NCI-H2107 treated with DMSO at 0.1 percent for 48 hours (cell line): ENCODE measurements at regions not wholly inside any gene's neighbourhood (a gene's known extent, or its start where the extent isn't known, plus 50 kb on each side); places are given as distances from the start of the nearest gene placed in this dataset.

Experiments
- DNase-seq: peaks from one replicate; lab custom pipeline; 2025; ENCODE audit not compliant: unreplicated experiment; lab: John Stamatoyannopoulos, UW

DNA sequence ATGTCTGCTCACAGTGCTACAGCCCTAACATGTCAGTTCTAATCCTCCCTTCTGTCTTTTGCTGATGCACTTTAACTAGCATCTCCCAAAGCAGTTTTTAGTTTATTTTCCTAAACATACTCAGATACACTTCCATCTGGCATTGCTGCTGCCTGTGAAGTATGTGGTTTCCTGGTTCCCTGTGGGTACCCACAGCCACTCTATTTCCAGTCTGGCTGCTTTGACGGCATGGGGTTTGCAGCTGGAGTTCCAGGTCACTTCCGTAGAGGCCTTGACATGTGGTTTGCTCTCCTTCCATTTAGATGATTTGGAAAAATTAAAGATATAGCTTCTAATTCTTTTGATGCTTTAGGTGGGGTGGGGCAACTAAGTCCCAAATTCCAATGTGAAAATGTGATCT, 375.5 kb downstream of the PCDH20 start:
- no peak for DNase-seq

- DNase-seq: no peak
Observed at GRCh38 chr13:61039302-61039701, 376.3 kb downstream of the PCDH20 start.

GRCh38 chr13:61036715-61037114, 378.9 kb downstream of the PCDH20 start:
- DNase-seq: no peak

DNA sequence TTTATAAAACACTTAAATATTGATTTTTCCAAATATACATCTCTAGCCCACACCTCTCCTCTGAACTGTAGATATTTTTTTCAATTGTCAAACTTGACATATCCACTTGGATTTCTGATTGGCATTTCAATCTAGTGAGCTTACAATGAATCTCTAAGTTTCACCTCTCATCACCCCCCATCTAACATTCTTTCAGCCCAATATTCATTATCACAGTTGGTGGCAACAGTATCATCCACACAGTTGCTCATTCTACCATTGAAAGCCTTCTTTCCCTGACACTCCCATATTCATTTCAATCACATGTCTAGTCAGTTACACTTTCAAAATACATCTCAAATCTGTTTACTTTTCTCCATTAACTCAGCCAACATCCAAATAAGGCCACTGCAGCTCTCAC, 385.2 kb downstream of the PCDH20 start:
- DNase-seq: no peak

DNA sequence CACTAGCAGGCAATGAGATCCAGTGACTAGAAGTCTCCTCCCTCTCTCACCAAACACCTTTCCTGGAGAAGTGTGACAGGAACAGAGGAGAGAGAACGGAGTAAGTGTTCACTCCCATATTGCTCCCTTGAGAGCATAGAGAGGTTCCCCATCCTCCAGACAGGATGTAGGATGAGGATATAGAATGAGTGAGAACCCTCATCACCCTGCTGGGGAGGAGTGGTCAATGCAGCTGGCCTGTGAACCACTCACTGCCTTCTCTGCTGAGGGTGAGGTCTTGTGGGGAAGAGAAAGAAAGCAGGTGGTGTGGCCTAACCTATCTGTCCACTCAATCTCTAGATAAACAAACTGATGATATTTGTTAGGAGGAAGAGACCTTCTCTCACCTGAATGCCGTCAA, 386.6 kb downstream of the PCDH20 start:
- DNase-seq: no peak

GRCh38 chr13:61024046-61024445, 391.6 kb downstream of the PCDH20 start:
- no peak for DNase-seq

- no peak for DNase-seq
Observed at GRCh38 chr13:61021838-61022237, 393.8 kb downstream of the PCDH20 start.

GRCh38 chr13:61013796-61014195, 401.9 kb downstream of the PCDH20 start:
- DNase-seq: no peak

GRCh38 chr13:61010358-61010757, 405.3 kb downstream of the PCDH20 start:
- no peak for DNase-seq

DNA sequence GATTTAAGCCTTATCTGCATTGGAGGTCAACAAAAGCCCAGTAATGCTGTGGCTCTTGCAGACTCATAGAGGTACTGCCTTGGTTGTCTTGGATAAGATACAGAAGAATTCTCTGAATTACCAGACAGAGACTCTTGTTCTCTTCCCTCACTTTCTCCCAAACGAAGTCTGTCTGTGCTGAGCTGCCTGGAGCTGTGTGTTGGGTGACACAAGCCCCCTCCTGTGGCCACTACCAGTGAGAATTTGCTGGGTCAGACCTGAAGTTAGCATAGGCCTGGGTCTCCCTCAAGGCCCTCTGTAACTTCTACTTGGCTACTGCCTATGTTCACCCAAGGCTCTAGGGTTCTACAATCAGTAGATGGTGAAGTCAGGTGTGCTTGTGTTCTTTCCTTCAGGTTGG, 413.0 kb downstream of the PCDH20 start:
- no peak for DNase-seq

- DNase-seq: no peak
Observed at GRCh38 chr13:60990032-60990733, 425.5 kb downstream of the PCDH20 start.

DNA sequence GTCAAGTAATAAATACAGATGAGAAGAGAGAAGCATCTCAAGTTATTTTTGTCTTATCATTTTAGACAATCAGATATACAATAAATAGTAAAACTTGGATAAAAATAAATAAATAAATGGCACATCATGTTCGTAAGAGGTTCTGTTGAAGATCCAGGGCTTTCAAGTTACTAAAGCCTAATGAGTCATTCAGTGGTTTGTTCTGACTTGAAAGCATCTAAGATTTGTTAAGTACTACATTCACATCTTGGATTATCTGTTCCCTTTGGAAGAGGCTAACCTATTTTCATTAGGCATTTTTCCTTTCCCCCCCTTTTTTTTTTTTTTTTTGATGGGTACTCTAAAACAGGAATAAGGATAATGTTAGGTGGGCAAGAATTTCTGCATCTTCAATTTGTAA, 429.3 kb downstream of the PCDH20 start:
- DNase-seq: no peak

DNA sequence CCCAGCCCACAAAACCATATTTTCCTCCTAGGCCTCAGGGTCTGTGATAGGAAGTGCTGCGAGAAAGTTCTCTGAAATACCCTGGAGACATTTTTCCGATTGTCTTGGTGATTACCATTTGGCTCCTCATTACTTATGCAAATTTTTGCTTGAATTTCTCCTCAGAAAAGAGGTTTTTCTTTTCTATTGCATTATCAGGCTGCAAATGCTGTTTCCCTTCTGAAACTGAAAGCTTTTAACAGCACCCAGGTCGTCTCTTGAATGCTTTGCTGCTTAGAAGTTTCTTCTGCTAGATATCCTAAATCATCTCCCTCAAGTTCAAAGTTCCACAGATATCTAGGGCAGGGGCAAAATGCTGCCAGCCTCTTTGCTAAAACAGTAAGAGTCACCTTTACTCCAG, 434.2 kb downstream of the PCDH20 start:
- no peak for DNase-seq

GRCh38 chr13:60976367-60976766, 439.3 kb downstream of the PCDH20 start:
- no peak for DNase-seq

- DNase-seq: no peak
Observed at GRCh38 chr13:60974296-60974695, 441.4 kb downstream of the PCDH20 start.

DNA sequence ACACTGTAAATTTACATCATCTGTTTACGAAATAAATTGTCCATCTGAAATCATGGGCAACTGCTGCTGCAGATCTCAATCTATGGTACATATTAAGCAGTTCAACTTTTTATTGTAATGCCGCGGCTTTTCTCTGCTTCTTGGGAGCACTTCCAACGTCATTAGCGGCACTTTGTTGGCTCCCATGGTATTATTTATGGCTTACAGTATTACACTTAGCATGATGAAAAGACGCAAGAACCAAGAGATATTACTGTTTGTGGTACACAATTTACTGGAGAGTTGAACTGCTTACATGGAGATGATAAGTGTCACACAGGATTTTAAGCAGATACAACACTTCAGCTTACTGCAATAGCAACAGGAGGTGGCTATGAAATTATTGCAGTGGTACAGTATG, 442.1 kb downstream of the PCDH20 start:
- no peak for DNase-seq

DNA sequence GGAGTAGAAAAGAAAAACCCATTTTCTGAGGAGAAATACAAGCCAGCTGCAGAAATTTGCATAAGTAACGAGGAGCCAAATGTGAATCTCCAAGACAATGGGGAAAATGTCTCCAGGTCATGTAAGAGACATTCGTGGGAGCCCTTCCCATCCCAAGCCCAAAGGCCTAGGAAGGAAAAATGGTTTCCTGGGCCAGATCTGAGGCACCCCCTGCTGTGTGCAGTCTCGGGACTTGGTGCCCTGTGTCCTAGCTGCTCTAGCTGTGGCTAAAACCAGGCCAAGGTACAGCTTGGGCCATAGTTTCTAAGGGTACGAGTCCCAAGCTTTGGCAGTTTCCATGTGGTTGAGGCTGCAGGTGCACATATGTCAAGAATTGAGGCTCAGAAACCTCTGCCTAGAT, 444.9 kb downstream of the PCDH20 start:
- DNase-seq: no peak

GRCh38 chr13:60969656-60970055, 446.0 kb downstream of the PCDH20 start:
- DNase-seq: no peak

DNA sequence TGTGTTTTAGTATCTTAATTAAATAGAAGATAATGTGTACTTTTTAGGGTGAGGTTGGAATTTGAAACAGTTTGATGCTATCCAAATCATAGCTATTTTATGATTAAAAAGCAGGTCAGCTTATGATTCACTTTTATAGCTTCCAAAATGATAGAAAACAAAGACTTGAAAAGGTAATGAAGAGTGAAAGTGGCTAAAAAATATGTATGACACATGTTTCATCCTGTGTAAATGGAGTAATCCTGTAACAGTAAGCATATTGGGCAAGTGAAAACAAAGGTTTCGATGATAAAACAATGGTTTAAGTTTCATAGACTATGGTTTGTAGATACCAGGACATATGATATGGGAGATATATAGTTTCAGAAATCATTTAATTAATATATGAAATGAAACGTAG, 456.2 kb downstream of the PCDH20 start:
- DNase-seq: no peak

DNA sequence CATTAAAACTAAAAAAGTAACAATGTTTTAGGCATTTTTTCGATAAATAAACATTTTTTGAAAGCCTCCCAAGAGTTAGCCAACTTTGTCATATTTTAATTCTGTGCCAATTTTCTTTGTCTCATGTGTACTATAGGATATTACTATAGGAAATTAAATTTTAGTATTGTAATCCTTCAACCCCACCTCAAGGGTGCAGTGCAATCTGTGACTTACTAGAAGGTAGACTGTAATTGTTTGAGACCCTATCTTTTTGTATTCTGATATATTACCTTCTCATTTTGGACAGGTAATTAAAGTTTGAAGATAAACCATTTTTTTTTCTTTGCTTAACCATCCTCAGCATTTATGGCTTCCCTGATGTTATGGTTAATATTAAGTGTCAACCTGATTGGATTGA, 457.8 kb downstream of the PCDH20 start:
- no peak for DNase-seq

DNA sequence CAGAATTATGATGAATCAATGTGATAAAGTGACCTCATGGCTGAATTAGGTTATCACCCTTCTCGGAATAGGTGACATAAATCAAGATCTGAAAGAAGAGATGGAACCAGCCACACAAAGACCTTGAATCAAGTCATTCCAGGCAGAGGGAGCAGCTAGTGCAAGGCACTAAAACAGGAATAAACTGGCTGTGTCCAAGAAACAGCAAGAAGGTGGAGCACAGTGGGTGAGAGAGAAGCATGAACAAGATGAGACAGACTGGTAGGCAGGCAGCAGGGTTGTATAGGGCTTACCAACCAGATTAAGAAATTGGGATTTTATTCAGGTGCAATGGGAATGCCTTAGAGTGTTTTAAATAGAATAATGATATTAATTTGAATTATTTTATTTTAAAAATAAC, 470.3 kb downstream of the PCDH20 start:
- no peak for DNase-seq

GRCh38 chr13:60944863-60945262, 470.8 kb downstream of the PCDH20 start:
- no peak for DNase-seq

- DNase-seq: no peak
Observed at GRCh38 chr13:60944016-60944415, 471.6 kb downstream of the PCDH20 start.
